HG03108 (cell line): ENCODE measurements at regions not wholly inside any gene's neighbourhood (a gene's known extent, or its start where the extent isn't known, plus 50 kb on each side); places are given as distances from the start of the nearest gene placed in this dataset.
A peak's percentile ranks its signal among the peaks of the same experiment; 100 is the strongest.
"Not testable (repeated sequence)": the region's sequence is repeated elsewhere in the genome, so short reads cannot be mapped to it uniquely, and the experiment has no call there.

Source experiments
- ATAC-seq: cut with Tn5 transposase; IDR thresholded peaks from one replicate; pipeline ENCODE4 v1.9.1; 2021; ENCODE audit warnings: moderate library complexity; ENCODE audit not compliant: unreplicated experiment

DNA sequence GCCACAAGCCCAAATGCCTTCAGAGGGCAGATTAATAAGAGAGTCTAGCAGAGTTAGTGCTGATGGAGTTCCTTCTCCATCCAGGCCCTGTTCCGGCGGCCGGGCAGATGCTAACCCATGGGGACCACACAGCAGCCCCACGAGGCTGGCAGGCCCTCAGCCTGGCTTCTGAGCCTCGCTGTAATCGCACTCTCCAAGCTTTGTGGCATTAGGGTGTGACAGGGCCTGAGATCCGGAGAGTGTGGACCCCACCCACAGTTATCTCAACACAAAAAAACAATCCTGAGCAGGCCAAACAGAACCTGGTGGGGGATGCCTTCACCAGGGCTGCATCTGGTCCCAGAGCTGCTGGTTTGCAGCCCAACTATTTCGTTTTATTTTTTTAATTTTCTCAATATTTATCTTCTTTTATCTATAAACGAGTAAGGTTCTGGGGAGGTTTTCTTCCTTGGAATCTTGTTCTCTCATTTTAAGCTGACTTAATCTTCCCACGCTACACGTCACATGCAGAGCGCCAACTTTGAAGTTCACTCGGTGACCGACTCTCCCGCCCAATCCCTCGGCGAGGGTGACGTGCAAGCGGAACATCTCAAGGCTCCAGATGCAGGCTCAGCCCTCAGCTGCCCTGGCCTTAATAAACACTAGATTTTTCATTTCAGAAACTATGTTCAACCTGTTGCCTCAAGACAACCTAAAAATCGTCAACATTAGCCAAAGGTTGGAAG is 372.4 kb downstream of the BCL2L11 start:
- ATAC-seq = peak; percentile 8

DNA sequence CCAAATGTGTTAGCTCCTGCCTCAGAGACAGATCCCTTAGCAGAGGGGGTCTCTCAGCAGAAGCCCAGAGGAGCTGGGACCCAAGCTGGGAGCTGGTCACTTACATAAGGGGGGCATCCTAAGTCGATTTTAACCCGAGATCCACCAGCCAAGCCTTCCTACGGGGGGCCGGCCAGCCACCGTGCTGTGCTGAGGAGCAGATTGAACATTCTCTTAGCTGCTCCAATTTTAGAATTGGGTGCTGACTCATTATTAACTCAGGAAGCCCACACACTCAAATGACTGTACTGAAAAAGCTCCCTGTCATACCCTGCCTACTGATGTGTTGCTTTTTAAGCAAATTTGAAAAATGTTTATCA is 373.0 kb downstream of the BCL2L11 start:
- ATAC-seq = peak; percentile 78

DNA sequence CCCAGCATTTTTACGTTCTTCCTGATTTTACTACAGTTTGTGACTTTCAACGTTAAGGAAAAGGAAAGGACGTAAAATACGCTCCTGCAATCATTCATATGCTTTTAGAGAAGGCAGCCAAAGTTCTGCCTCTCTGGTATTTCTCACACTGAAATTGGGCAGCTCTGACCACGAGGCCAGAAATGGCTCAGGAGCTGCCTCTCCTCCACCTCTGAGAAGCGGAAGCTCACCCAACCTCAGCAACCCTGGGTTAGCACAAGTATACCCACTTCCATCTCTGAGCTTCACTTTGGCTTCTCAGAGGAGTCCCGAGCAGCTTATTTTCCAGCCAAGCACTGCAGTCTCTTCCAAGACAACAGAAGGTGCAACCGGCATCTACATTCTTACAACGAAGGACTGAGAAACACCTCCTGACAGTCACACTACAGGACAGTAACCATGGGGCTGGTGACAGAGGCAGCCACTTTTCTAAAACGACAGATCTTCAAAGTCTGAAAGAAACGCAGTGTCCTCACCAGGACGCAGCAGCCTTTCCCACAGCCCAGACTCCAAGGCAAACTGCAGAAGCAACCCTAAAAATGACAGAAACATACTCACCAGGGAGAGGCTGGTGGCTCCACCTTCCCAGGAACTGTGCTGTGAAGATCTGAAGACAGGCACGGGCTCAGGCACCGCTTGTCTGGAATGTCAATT is 373.7 kb downstream of the BCL2L11 start:
- peak; percentile 36 for ATAC-seq

DNA sequence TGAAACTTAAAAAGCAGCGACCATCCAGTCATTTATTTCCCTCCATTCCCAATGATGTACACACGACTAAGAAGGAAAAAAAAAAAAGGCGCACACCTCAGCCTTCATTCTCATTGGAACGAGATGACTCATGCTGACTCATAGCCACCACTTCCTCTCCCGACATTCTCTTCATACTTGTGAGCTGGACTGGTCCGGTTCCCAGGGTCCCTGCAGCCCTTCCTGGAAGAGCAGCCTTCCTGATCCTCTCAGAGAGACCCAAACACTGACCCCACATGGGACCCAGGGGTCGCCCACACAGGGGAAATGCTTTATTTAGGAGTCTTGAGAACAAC is 374.2 kb downstream of the BCL2L11 start:
- peak; percentile 50 for ATAC-seq

DNA sequence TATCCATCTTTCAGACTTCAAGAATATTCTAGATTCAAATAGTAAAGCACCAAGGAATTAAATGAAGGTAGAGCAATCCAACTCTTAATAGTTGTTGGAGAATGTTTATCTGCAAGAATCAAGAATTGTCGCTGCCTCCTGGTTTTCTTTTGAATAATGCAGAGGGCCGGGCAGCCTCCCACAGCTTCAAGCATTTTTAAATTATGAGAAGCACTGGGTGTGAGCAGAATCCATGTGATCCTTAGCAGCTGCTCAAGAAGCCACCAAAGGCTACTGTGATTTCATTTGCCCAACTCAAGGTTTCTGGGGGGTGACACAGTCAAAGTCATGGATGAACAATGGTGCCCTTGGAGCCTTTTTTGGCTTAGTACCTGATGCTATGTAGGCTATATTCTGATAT is 374.9 kb downstream of the BCL2L11 start:
- not testable (repeated sequence) for ATAC-seq

DNA sequence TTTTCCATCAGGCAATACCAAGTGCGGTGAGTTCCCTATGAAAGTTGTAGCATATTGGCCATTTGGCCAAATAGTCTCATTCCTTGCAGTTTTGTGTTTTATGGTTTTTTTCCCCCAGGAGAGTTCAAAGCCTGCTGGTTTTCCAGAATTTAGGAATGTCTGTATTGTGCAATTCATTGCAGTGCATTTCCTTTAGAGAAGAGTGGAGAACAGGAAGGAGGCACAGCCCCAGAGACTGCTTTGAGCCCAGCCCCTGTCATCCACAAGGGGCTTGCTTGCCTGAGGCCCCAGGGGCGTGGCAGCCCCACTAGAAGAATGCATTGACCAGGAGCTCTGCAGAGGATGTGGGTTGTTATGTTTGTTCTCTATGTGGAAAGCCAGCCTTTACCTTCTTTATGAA is 375.5 kb downstream of the BCL2L11 start:
- ATAC-seq = not testable (repeated sequence)

DNA sequence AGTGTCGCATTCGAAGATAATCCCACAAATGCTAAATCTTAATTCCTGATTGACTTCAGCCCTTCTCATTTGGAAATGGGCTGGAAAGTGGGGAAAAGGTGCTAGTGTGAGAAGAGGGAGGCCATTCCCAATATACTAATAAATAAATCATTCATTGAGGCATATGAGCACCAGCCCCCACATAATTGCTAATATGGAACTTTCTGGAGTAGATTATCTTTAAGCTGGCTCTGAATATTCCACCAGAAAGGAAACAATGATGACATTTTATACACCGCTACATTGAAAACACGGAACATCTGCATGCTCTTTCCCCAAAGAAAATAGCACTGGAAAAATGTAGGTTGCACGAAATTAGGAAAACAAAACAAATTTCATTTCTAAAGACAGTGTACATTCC is 376.1 kb downstream of the BCL2L11 start:
- ATAC-seq = not testable (repeated sequence)

DNA sequence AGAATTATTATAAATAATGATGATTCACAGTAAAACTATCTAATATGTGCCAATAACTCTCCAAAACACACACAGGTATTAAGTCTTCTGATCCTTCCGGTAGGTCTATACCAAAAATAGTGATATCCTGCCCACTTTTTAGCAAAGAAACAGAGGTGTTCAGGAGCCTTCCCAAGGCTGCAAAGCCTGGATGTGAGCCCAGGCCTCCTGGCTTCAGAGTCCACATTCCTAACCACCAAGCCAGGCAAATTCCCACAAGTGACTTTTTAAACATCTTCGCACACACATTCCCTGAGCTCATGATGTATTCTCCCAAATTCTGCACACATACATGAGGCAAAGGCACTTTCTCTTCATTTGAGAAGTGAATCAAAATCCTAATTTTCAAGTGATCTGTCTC is 376.6 kb downstream of the BCL2L11 start:
- ATAC-seq = not testable (repeated sequence)

DNA sequence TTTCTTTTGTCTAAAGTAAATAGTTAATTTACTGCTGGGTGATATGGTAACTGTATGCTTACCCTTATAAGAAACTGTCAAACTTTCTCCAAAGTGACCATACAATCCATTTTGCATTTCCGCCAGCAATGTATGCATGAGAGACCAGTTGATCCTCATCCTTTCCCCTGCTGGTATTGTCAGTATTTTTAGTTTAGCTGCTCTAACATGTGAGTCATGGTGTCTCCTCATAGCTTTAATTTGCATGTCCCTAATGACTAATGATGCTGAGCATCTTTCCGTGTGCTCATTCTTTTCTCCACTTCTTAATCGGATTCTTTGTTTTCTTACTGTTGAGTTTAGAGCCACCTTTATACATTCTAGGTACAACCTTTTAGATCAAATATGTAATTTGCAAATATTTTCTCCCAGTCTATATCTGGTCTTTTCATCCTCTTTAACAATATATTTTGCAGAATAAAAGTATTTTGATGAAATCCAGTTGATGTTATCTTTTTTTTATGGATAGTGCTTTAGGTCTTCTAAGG is 379.9 kb downstream of the BCL2L11 start:
- not testable (repeated sequence) for ATAC-seq

DNA sequence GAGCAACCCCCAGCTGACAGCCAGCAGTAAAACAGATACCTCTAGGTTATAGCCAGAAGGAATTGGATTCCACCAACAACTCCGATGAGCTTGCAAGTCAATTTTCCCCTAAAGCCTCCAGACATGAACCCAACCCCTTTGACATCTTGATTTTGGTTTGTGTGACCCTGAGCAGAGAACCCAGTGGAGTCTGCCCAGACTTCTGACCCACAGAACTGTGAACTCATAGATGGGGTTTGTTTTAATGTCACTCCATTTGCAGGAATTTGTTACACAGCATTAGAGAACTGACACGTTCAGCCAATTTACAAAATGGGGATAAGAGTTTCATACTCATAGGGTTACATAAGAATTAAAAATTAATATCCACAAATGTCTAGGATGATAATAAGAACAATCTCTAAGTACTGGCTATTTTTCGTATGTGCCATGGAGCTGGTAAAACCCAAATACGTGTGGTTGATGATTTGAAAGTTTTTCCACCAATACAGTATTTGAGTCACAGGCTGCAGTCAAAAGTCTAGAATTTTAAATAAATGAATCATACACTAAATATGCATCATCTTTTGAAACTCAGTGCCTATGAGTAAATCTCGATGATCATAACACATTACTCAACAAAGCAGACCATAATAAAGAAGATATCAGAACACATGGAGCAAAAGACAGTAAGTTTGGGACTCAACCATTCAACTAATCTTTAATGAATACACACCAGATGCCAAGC is 380.0 kb downstream of the ANAPC1 start:
- not testable (repeated sequence) for ATAC-seq

DNA sequence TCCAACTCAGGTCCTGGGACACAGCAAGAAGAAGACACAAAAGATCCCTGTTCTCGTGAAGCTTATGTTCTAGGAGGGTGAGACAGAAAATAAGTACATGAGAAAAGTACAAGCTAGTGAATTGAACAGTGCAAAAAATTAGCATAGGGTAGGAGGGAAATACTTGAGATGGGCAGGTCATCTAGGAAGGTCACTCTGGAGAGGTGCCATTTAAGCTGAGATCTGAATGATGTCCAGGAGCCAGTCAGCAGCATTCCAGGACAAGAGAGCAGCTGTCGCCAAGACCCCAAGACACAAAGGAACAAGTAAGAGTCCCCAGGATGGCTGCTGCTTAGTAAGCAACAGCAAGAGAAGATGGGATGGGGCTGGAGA is 379.4 kb downstream of the ANAPC1 start:
- not testable (repeated sequence) for ATAC-seq

DNA sequence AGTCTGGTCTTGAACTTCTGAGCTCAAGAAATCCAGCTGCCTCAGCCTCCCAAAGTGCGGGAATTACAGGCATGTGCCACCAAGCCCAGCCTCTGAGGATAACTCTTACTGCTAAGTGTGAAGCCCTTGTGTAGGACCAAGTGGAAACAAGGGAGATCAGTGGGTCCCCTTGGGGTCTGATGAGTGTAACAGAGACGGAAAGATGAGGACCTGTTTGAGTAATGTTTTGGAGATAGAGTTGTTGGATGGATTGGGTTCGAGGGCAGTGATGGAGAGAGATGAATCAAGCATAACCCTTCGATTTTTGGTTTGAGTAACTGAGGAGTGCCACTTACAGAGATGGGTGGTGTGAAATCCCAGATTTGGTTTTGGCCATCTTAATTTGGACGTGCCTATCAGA is 378.7 kb downstream of the ANAPC1 start:
- not testable (repeated sequence) for ATAC-seq

DNA sequence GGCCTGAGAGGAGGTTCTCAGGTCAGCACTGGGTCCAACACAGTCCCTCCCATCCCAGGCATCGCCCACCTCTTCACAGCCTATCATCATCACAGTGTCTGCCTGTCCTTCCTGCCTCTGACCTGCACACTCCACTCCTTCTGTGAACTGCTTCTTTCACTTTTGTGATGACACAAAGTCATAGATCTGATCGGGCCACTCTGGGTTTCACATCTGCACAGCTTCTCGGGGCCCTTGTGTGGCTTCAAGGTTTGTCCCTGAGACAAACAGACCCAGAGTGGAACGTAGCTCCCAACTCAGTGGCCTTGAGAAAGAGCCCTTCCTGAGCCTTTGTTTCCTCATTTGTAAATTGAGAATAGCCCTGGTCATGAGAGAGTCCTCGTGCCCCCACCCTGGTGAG is 377.1 kb downstream of the ANAPC1 start:
- peak; percentile 98 for ATAC-seq

DNA sequence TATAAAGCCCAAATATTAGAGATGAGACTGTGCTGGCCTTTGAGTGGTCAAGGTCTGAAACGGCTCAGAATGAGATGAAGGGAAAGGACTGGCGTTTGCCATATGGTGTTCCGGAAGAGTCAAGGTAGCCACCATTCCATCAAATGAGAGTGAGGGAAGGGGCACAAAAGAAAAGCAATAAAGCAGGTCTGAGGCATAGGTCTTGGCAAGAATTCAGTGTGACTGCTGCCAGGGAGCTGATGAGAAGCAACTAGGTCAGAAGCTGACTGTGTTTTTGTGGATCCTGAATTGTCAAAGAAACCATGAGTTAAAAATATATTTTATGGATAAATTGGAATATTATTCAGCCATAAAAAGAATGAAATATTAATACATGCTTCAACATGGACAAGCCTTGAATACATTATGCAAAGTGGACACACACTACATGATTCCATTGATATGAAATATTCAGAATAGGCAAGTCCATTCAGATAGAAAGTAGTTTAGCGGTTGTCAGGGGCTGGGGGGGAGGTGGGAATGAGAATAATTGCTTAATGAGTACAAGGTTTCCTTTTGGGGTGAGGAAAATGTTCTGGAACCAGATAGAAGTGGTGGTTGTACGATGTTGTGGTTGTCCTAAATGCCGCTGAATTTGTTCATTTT is 374.6 kb downstream of the ANAPC1 start:
- not testable (repeated sequence) for ATAC-seq

DNA sequence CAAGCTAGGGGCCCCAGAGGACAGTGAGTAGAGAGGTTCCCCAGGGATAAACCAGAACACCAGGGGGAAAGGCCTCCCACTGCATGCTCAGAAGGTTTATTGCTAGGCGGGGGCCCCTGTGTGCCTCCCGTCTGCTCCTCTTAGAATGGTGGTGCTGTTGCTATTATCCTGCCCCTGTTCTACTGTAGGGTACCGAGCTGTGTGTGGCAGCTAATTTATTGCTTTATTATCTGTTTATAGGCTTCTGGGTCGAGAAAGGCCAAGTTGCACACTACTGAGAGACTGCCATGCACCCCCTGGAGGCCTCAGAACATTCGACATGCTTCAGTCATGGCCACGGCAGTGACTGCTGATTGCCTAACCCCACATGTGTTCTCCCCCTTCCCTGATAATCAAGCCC is 373.6 kb downstream of the ANAPC1 start:
- ATAC-seq = not testable (repeated sequence)

DNA sequence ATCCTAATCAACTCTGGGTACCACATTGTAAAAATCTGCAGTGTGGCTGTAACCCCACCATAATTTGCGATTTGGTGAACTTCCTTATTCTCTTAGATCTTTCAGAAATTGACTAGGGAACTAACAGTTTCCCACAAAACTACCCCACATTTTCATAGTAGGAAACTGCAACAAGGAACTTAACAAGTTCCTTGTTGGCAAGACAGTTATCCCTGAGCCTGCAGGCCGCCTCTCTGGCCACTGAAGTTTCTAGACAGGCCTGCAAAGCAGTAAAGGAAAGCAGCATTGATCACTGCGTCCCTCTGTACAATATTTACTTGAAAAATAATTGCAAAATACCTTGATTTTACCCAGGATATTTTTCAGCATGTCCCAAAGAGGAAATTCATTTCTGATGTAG is 372.9 kb downstream of the ANAPC1 start:
- not testable (repeated sequence) for ATAC-seq

DNA sequence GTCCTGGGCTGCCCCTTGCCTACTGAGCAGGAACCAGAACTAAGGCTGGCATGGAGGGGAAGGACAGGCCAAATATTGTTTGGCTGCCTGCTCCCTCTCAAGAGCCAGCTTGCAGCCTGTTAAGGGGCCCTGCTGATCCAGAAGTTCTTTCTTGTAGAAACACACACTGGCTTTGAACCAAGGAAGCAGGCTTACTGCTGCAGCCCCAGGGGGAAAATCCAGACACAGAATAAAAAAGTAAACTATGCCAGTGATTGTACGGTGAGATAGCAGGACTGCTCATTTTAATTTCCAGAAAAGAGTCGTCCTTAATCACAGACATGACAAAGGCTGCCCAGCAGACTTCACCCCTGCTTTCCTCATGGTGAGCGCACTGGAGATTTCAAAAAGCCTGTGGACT is 371.6 kb downstream of the ANAPC1 start:
- not testable (repeated sequence) for ATAC-seq

DNA sequence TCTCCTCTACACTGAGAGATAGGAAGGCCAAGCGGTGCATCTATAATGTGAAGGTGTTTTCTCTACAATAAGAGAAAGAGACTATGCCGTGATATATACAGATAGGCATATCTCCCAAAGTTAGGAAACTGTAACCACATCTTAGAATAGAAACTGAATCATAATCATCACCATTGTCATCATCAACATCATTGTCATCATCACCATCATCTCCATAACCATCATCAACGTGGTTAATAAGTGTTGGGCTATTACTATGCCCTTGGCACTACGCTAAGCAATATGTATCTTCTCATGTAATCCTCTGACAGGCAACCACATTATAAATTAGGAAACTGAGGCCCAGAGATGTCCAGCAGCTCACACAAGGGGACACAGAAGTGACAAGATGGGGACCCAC is 369.9 kb downstream of the ANAPC1 start:
- ATAC-seq = not testable (repeated sequence)

DNA sequence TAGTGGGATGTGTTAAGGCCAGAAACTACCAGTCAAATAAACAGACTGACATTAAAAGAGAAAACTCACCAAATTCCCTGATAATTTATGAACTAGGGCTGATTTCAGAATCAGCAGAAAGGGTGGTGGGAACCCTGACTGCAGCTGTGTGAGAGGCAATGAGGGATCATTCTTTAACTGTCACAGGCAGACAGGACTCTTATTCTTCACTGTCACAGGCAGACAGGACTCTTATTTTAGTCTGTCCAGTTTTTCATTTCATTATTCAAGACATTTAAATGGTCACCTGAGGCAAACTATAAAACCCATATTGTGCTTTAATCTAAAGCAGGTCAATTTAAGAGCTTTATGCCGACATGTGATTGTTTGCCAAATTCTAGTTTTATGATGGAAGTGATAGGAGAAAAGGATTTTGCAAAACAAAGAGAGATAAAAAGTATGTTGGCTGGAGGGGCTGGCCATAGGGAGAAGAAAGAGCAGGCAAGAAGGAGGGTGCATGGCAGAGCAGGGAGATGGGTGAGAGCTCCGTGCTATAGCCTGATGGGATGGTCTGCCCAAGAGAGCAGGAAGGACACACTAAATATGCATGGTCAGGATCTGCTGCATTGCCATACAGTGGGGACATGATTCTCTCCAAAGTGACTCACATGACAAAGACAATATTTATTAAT is 366.8 kb downstream of the ANAPC1 start:
- not testable (repeated sequence) for ATAC-seq

DNA sequence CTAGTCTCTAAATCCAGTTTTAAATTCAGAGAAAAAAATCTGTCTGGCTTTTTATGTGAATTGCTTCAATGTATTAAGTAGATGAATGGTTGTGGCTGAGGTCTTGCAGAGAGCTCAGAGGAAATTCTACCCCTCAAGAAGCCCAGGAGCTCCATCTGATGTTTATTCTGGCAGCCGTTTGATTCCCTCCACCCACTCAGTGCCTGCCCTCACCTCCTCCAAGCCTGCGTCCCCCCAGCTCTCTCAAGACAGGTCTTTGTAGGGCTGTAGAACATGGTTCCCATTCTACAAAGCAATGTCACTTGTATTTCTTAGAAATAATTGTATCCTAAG is 366.3 kb downstream of the ANAPC1 start:
- not testable (repeated sequence) for ATAC-seq

DNA sequence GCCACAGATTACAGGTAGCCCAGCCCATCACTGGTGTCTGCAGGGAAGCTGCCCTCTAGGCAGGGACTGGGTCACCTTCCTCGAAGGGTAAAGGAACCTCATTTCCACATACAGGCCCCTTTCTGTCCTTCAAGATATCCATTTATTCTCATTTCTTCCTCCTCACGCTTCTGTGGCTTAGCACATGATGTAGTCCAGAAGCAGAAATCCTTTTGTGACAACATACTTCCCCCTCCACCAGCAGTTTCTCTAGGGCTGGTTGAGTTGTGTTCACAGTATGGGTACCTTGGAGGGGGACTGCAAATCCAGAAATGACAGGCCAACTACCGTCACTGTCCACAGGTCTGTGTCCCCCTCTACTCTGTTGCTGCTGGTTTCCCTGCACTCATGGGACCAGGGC is 364.9 kb downstream of the ANAPC1 start:
- no peak for ATAC-seq
